ENCODE measurements at regions not wholly inside any gene's neighbourhood (a gene's known extent, or its start where the extent isn't known, plus 50 kb on each side); places are given as distances from the start of the nearest gene placed in this dataset.

GRCh38 chr3:153439780-153440179 lies 277.8 kb downstream of the RAP2B start:
- TF ChIP-seq POLR2A (IDR thresholded peaks at IDR 0.05) (no peak), CTCF (IDR thresholded peaks at IDR 0.05) (peak in 2 of 4 donors; percentile 14 to 20)
